IPS DF 4.7 (cell line): ENCODE measurements at regions not wholly inside any gene's neighbourhood (a gene's known extent, or its start where the extent isn't known, plus 50 kb on each side); places are given as distances from the start of the nearest gene placed in this dataset.

Experiments used
- DNase-seq: peaks from one replicate; pipeline ENCODE4 v3.0.0-alpha.2; 2013; ENCODE audit warnings: low spot score; ENCODE audit errors: extremely low read depth

- DNase-seq: no peak
Measured at GRCh38 chr10:2867788-2868299, 199.5 kb upstream of the PFKP start.

GRCh38 chr10:2866569-2866968 lies 200.8 kb upstream of the PFKP start:
- DNase-seq: no peak

GRCh38 chr10:2861632-2862210 lies 205.6 kb upstream of the PFKP start:
- no peak for DNase-seq

GRCh38 chr10:2858452-2858851 lies 208.9 kb upstream of the PFKP start:
- no peak for DNase-seq

- no peak for DNase-seq
Measured at GRCh38 chr10:2856598-2856997, 210.8 kb upstream of the PFKP start.

- no peak for DNase-seq
Measured at GRCh38 chr10:2852574-2853323, 214.6 kb upstream of the PFKP start.

- no peak for DNase-seq
Measured at GRCh38 chr10:2851566-2851965, 215.8 kb upstream of the PFKP start.

- no peak for DNase-seq
Measured at GRCh38 chr10:2850202-2850601, 217.1 kb upstream of the PFKP start.

- no peak for DNase-seq
Measured at GRCh38 chr10:2844925-2845324, 222.4 kb upstream of the PFKP start.

GRCh38 chr10:2839081-2839725 lies 228.1 kb upstream of the PFKP start:
- DNase-seq: peak; percentile 69

GRCh38 chr10:2837674-2838073 lies 229.7 kb upstream of the PFKP start:
- DNase-seq: no peak

GRCh38 chr10:2836921-2837662 lies 230.3 kb upstream of the PFKP start:
- no peak for DNase-seq

GRCh38 chr10:2834214-2834613 lies 233.1 kb upstream of the PFKP start:
- DNase-seq: no peak

- no peak for DNase-seq
Measured at GRCh38 chr10:2831509-2831908, 235.8 kb upstream of the PFKP start.

GRCh38 chr10:2828741-2829140 lies 238.6 kb upstream of the PFKP start:
- DNase-seq: no peak

- DNase-seq: no peak
Measured at GRCh38 chr10:2826675-2827074, 240.7 kb upstream of the PFKP start.

- DNase-seq: no peak
Measured at GRCh38 chr10:2825841-2826240, 241.5 kb upstream of the PFKP start.

- no peak for DNase-seq
Measured at GRCh38 chr10:2817940-2818636, 249.3 kb upstream of the PFKP start.

GRCh38 chr10:2813693-2814092 lies 253.7 kb upstream of the PFKP start:
- DNase-seq: no peak

- no peak for DNase-seq
Measured at GRCh38 chr10:2813286-2813685, 254.1 kb upstream of the PFKP start.

- DNase-seq: no peak
Measured at GRCh38 chr10:2812631-2813030, 254.7 kb upstream of the PFKP start.
